GM18499 (cell line): ENCODE measurements at regions not wholly inside any gene's neighbourhood (a gene's known extent, or its start where the extent isn't known, plus 50 kb on each side); places are given as distances from the start of the nearest gene placed in this dataset.
"Not testable (repeated sequence)": the region's sequence is repeated elsewhere in the genome, so short reads cannot be mapped to it uniquely, and the experiment has no call there.

ENCODE experiments used
- ATAC-seq: cut with Tn5 transposase; IDR thresholded peaks from one replicate; pipeline ENCODE4 v1.9.1; 2021; ENCODE audit warnings: moderate number of reproducible peaks; ENCODE audit not compliant: insufficient read depth, unreplicated experiment

DNA sequence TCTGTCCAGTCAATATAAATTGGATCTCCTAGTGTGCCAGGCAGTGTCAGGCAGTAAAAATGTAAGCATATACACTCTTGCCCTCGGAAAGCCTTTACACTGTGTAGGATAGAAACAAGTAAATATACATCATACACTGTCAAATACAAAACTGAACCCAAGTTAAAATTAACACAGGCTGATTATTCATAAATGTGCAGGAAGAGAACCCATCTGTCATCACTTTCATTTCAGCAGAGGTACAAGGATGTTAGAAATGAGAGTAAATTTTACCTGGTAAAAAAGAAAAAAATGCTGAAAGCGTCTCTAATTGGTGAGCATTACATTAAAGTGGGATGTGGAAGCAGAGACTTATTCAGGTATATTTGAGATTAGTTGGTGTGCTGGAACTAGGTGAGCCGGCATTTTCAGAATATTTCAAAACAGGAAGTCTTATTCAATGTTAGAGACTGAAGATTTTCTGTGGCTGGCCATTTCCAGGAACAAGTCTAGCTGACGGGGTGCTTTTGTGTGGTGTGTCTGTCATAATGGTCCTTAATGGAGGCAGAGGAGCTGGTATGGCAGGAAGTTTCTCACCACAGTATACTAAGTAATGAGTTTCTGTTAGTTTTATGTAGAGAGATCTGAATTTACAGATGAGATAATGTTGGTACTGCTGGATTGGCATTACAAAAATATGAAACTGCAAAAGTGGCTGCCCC is 192.6 kb downstream of the CASP12 start:
- ATAC-seq = peak; percentile 100

DNA sequence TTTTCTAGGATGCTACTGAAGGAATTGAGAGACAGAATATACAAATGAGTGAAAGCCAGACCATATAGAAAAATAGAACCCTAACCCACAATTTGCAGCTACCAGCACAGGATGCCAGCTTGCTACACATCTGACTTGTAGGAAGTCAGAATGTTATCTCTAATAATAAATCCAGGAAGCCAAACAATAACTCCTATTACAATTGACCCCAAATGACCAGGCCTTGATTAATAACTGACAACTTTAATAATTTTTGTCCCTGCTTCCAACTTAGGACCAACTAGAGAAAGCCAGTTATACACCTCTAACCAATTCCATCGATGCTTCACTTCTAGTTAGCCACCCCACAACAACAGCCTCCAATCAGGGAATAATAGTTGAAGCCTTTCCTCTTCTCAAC is 193.4 kb downstream of the CASP12 start:
- no peak for ATAC-seq

DNA sequence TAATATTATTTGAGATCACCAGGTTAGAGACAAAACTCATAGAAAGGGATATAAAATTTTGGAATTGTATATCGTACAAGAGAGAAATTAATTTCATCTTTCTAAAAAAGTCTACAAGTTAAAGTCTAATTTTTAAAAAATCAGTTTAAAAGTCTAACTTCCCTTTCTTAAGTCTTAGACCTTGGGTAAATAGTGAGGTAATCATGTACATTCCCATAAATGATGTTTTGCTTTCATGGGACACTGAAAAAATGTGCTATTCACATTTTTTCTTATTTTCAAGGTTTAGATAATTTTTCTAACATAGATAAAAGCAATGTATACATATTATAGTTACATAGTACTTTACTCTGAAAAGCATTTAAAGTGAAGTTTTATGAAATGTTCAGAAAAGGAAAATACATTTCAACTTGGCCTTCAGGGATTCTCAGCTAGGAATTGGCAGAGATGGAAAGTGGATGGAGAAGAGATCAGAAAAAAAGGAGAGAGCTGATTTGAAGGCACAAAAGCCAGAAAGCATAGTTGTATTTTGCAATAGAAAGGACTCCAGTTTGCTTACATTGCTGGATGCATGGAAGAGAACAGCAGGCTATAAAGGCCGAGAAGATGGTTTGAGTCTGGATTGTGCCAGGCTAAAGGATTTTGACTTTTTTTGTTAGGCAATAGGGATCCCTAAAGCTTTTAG is 194.0 kb downstream of the CASP12 start:
- ATAC-seq = no peak

DNA sequence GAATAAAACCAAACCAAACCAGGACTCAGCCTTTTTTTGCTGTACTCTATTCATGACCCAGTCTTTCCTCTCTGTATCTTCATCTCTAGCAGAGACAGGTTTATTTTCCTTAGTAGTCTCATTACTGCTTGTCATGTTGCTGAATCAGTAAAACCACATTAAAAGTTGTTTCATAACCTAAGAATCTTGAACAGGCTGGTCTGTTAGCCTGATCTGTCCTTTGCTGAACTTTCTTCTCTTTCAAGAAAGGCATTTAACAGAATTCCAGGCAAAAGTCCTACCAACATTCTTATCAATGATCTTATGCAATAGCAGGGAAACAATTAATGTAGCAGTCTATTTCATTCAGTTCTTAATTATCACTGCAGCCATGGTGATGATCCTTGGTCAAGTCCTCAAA is 197.7 kb downstream of the CASP12 start:
- ATAC-seq = no peak

DNA sequence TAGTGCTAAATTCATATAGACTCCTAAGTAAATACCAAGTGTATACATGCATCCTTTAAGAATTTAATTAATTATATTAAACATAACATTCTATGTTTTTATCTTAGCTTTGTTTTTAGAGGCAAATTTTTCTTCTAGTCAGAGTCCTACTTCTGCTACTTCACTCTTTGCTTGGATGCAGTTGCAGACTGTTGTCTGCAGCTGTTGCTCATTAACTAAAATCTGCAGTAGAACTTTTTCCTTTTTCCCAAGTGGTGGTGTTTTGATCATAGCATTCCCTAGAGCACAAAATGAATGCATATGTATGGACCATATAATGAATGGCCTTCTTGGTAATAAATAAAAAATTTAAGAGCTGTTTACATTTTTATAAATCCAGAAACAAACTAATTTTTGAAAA is 198.3 kb downstream of the CASP12 start:
- no peak for ATAC-seq

DNA sequence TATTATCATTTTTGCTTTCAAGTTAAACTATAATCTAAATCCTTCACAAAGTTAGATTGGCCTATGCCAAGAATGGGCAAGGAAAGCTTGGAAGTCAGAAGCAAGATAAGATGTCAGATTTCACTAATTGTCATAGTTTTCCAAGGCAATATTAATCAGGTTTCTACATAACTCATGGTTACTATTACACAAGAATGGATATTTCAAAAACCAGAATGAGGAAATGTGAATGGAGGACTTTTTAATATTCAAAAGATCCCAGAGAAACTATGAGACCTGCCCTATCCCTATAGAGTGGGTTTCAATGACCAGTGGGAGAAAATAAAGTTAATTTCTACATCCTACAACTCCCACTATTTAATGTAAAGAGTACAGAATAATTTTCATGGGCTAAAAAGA is 203.2 kb downstream of the CASP12 start:
- ATAC-seq = no peak

DNA sequence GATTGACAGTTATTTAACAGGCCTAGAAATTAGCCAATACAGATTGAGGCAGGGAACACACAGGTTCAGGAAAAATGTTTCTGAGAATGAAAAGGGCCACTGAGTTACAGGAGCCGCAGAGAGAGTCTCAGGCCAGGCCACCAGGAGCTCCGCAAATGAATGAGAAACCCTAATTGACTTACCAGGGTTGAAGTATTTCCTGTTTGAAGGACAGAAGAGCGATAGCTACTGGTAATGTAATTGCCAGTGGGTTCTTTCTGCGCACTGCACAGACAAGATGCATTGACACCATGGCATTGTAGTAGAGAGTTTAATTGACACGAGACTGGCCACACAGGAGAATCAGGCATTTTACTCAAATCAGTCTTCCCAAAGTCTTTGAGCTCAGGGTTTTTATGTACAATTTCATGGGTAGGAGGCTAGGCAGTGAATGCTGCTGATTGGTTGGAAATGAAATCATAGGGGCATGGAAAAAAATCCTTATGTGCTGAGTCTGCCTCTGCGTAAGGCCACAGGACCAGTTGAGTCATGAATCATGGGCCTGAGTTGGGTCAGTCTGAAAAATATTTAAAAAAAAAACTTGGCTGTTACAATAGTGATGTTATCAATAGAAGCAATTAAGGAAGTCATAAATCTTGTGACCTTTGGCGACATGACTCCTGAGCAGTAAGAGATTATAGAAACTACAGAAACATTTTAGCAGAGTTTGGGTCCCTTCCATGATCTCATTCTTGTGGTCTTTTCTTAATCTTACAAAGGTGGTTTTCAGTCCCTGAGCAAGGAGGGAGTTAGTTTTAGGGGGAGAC is 203.8 kb downstream of the CASP12 start:
- no peak for ATAC-seq

DNA sequence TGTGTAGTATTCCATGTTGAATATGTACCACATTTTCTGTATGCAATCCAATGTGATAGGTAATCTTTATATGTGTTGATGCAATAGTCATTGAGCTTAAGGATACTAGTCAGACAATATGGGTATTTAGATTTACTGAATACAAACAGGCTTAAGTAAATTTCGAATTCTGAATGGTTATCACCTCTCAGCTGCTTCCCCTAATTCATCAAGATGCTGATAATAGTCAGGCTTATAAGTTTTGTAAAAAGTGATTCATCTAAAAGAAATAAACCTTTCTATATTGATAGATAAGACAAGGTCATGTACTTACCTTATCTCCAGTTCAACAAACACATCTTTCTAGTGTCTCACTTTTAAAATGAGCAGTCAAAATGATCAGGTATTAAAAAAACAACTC is 205.5 kb downstream of the CASP12 start:
- ATAC-seq = no peak

DNA sequence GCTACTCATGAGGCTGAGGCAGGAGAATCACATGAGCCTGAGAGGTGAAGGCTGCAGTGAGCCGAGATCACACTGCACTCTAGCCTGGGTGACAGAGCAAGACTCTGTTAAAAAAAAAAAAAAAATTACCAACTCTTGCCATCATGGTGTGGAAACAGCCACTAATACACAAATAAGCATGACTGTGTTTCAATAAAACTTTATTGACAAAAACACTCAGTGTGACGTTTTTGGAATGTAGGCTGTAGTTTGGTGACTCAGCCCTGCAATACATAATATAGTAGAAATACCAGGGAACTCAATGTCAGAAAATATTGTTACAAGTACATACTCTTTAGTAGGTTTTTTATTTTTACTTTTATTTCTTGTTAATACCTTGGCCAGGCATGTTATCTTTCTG is 207.1 kb downstream of the CASP12 start:
- ATAC-seq = no peak

DNA sequence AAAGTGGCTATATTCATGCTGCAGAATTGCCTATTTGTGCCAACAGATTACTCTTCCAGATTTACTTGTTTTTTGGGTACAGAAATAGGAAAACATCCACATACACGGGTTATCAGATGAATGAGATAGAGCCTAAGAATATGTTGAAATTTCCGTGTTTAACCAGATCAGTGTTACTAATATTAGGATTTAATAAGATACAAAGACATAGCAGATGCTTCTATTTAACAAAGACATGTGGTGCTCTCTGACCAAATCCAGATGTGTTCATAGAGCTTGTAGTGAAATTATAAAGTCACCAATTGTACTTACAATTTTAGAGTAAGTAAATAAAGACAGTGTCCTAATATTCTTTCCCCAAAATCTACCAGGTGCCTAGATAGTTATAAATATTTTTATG is 208.0 kb downstream of the CASP12 start:
- ATAC-seq = no peak

DNA sequence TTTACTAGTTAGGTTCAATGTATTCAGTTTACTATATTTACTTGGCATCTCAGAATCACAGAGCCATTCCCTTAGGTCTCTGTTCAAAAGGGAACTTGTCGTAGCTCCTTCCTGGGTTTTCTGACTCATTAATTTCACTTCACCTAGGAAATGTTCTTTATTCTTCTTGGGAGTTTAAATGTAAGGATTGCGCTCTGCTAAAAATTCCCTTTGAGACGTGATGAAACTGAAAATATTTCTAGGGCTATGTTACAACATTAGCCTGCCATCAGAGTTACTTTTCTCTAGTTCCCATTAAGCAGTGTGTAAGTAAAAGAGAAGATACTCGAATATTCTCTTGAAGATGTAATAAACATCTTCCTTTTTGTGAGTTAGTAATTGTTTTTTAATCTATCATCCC is 209.5 kb downstream of the CASP12 start:
- ATAC-seq = no peak

DNA sequence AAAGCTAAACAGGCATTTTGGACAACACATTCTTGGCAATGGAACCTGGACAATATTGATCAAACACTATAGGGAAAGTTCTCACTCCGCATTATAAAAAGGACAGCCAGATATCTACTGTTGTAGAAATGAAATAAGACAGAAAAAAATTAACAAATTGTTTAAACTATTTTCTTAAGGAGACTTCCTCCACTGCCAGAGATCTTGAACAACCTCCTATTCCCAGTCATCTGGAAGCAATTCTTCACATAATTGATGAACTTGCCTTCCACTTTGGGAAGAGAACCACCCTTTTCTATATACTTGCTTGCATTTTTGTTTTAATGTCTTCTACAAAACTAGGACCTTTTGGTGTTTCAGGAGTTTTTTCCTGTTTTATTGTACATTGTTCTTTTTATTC is 216.1 kb downstream of the CASP12 start:
- ATAC-seq = no peak

DNA sequence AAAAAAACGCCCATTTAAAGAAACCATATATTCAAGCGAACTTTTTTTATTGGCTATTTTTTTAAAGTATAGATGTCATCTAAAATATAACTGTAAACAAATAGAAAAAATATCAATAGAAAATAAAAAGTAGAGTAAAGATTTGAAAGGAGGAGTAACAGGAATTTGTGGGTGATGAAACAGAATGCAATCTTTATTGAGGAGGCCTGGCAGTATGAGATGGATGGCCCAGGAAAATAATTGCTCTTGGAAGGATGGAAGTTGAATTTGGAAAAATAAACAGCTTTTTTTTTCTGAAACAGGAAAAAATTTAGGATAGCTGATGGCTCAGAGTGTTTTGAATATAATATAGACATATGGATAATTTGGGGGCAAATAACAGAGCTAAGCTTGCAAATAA is 219.0 kb downstream of the CASP12 start:
- no peak for ATAC-seq

DNA sequence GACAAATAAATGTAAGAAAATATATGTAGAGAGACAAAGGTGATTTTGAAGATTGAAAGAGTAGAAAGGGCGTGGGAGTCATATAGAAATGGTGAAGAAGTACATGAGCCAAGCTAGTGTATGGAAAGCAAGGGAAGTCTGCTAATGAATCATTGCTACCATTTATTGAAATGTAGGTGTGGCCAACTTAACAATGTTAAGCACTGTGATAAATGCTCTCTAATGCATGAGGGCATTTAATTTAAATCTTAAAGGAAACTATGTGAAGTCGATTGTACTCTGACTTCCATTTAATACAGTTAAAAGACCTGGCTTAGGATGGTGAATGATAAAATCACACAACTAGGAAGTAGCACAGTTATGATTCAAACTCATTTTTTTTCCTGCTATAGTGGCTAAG is 219.9 kb downstream of the CASP12 start:
- ATAC-seq = no peak

DNA sequence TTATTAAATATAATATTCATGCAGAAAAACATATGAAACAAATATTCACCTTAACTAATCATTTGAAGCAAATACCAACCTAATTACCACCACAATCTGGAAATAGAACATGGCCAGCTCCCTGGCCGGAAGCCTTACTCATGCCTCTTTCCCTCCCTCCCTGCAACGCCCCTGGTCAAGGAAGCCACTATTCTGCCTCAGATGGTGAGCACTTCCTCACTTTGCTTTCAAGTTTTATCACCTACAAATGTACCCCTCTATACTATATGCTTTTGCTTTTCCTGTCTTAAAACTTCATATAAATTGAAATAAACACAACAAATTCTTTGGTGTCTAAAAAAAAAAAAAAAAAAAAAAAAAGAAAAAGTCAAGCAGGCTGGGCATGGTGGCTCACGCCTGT is 221.2 kb downstream of the CASP12 start:
- ATAC-seq = not testable (repeated sequence)

DNA sequence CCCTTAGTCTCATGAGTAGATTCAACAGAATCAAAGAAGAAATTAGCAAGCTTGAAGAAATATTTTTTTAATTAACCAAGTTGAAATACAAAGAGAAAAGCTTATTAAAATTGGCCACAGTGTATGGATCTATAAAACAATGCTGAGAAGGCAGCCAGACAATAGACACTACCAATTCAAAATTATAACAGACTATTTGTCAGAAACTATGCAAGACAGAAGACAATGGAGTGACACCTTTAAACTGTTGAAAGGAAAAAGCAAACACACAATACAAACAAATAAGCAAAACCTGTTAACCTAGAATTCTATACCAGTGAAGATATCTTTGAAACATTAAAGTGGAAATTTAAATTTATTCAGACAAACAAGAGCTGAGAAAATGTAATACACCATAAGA is 225.4 kb downstream of the CASP12 start:
- no peak for ATAC-seq

DNA sequence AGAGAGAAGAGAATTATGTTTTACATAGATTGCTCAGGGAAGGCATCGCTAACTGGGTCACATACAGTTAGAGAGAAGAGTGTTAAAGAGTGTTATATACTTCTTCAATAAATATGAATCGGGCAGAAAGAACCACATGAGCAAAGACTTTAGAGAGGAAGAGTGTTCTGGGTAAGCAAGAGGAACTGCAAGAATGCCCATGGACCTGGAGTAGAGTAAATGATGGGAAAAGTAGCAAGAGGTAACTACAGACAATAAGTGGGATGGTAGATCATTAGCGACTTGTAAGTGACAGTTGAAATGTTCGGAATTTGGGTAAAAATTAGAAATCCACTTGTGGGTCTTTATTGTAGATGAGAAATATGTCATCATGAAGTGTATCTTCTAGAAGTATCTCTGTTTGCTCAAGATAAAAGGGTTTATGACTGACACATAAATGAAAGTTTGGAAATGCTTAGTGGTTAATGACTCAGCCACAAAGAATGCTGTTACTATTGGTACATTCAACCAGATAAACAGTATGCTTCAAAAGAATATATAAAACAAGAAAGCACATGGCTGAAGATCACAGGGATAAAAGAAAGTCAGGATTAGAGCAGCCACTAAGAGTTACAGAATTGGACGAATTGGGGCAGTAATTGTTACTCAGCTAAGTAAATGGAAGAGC is 229.3 kb downstream of the CASP12 start:
- no peak for ATAC-seq

DNA sequence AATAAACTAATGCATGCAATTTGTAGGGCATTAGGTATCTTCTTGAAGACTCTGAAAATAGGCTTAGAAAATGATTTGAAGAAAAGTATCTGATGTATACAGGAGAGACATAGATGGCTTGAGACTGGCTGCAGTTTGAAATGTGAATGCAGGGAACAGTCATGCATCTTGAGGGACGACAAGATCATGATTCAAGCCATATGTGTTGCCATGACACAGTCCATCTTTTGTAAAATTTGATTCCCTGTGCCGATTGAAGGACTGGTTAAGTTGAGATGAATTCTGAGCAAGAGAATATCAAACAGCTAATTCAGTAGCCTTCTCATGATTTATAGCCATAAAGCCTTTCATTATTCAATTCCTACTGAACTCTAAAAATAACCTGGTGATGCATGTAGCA is 231.6 kb downstream of the CASP12 start:
- no peak for ATAC-seq

DNA sequence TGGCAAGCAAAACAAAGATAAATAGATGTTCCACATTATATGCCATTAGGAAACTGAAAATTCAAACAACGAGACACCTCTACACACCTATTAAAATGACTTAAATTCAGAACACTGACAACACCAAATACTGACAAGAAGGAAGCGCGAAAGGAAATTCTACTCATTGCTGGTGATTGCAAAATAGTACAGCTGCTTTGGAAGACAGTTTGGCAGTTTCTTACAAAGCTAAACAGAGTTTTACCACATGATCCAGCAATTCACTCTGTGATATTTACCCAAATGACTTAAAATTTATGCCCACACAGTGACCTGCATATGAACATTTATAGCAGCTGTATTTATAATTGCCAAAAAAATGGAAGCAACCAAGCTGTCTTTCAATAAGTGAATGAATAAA is 232.6 kb downstream of the CASP12 start:
- ATAC-seq = no peak

DNA sequence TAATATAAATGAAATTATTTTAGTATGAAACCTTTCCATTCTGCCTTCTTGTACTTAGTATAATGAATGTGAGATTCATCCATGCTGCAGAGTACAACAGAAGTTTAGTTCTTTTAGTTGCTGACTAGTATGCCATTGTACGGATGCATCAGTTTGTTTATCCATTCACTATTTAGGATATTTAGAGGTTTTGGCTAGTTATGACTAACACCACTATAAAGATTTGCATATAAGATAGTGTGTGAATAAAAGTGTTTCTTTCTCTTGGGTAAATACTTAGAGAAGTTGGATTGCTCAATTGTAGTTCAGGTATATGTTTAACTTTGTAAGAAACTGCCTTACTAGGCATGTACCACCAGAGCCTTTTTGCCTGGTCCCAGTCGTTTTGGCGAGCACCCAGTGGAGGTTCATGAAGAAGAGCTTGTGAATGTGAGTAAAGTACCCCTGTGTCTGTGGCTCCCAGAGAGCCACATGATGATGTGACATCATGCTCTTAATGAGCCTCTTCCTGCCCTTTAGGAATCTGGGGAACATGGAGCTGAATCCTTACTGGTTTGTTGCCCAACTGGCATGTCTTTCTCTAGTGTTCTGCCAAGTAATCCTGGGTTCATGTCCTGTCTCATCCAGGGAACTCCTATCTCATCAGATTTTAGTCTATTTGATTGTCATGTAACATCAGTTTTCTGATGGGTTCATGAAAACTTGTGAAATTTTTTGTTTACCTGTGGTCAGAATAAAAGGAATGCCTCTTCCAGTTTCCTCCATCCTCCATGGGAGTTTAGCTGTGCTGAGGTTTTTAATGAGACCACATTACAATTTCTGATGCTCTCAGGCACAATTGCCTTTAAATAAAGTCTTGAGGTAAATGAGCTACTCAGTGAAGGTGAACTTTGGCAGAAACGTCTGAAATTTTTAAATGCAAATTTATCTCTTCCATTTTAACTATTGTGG is 234.8 kb downstream of the CASP12 start:
- no peak for ATAC-seq
